ENCODE measurements at regions not wholly inside any gene's neighbourhood (a gene's known extent, or its start where the extent isn't known, plus 50 kb on each side); places are given as distances from the start of the nearest gene placed in this dataset.

GRCh38 chr1:74952786-74953185 lies 181.4 kb upstream of the LHX8 start:
- Histone ChIP-seq H3K4me3 (ENCODE audit: low read depth, low read length) (no peak overlapping the region), H3K4me1 (no peaks in the 10 kb centered on the region), H3K9me3 (no peaks in the 10 kb centered on the region), H3K27me3 (replicated peaks; ENCODE audit: control insufficient read depth, insufficient read depth, low read length) (no peaks in the 10 kb centered on the region), H3K36me3 (ENCODE audit: control insufficient read depth, insufficient read depth, low read length) (no peaks in the 10 kb centered on the region)
- DNase-seq, result no peak
- Mint-ChIP-seq H3K27ac (ENCODE audit: unreplicated experiment) (no peak overlapping the region), H3K9me3 (ENCODE audit: unreplicated experiment) (no peaks in the 10 kb centered on the region), H3K4me3 (ENCODE audit: unreplicated experiment) (no peak overlapping the region), H3K27me3 (ENCODE audit: insufficient read depth, unreplicated experiment) (no peaks in the 10 kb centered on the region), H3K36me3 (ENCODE audit: insufficient read depth, unreplicated experiment) (no peaks in the 10 kb centered on the region), H3K4me1 (ENCODE audit: low read depth, unreplicated experiment) (no peaks in the 10 kb centered on the region)
- BruUV-seq (replicated peaks), result no TSS peak
- TF ChIP-seq CTCF (IDR thresholded peaks at IDR 0.05; ENCODE audit: insufficient read depth in 1 of 2, low read depth in 1 of 2, low read length in 1 of 2, severe bottlenecking in 1 of 2, unreplicated experiment in 1 of 2), result no peak
- POLR2A ChIA-PET, result no interaction called here
- CTCF ChIA-PET, result no interaction called here
- intact Hi-C loops (cut with micrococcal nuclease; ENCODE audit: unreplicated experiment), result no loop called here

GRCh38 chr1:74953622-74954021 lies 180.6 kb upstream of the LHX8 start:
- H3K9me3 Mint-ChIP-seq (ENCODE audit: unreplicated experiment), result no peaks in the 10 kb centered on the region
- no peak for DNase-seq
- ChIA-PET POLR2A (no interaction called here), CTCF (no interaction called here)
- no TSS peak for BruUV-seq (replicated peaks)
- H3K27me3 ChIP-seq (replicated peaks; ENCODE audit: control insufficient read depth, insufficient read depth, low read length), result no peaks in the 10 kb centered on the region
- no peaks in the 10 kb centered on the region for H3K9me3 ChIP-seq
- H3K4me3 Mint-ChIP-seq (ENCODE audit: unreplicated experiment), result no peak overlapping the region
- intact Hi-C loops (cut with micrococcal nuclease; ENCODE audit: unreplicated experiment), result no loop called here
- no peaks in the 10 kb centered on the region for H3K36me3 Mint-ChIP-seq (ENCODE audit: insufficient read depth, unreplicated experiment)
- H3K27ac Mint-ChIP-seq (ENCODE audit: unreplicated experiment), result no peak overlapping the region
- no peaks in the 10 kb centered on the region for H3K4me1 Mint-ChIP-seq (ENCODE audit: low read depth, unreplicated experiment)
- no peak overlapping the region for H3K4me3 ChIP-seq (ENCODE audit: low read depth, low read length)
- TF ChIP-seq CTCF (IDR thresholded peaks at IDR 0.05; ENCODE audit: insufficient read depth in 1 of 2, low read depth in 1 of 2, low read length in 1 of 2, severe bottlenecking in 1 of 2, unreplicated experiment in 1 of 2), result no peak
- H3K27me3 Mint-ChIP-seq (ENCODE audit: insufficient read depth, unreplicated experiment), result no peaks in the 10 kb centered on the region
- no peaks in the 10 kb centered on the region for H3K36me3 ChIP-seq (ENCODE audit: control insufficient read depth, insufficient read depth, low read length)
- no peaks in the 10 kb centered on the region for H3K4me1 ChIP-seq

- intact Hi-C loops (cut with micrococcal nuclease; ENCODE audit: unreplicated experiment), result no loop called here
- no peaks in the 10 kb centered on the region for H3K27me3 Mint-ChIP-seq (ENCODE audit: insufficient read depth, unreplicated experiment)
- POLR2A ChIA-PET, result no interaction called here
- no peaks in the 10 kb centered on the region for H3K9me3 Mint-ChIP-seq (ENCODE audit: unreplicated experiment)
- Histone ChIP-seq H3K4me3 (ENCODE audit: low read depth, low read length) (no peak overlapping the region), H3K36me3 (ENCODE audit: control insufficient read depth, insufficient read depth, low read length) (no peaks in the 10 kb centered on the region), H3K27me3 (replicated peaks; ENCODE audit: control insufficient read depth, insufficient read depth, low read length) (no peaks in the 10 kb centered on the region), H3K4me1 (no peaks in the 10 kb centered on the region), H3K9me3 (no peaks in the 10 kb centered on the region)
- BruUV-seq (replicated peaks), result no TSS peak
- no peak for DNase-seq
- CTCF ChIA-PET, result no interaction called here
- H3K4me1 Mint-ChIP-seq (ENCODE audit: low read depth, unreplicated experiment), result no peaks in the 10 kb centered on the region
- no peak overlapping the region for H3K27ac Mint-ChIP-seq (ENCODE audit: unreplicated experiment)
- no peak overlapping the region for H3K4me3 Mint-ChIP-seq (ENCODE audit: unreplicated experiment)
- H3K36me3 Mint-ChIP-seq (ENCODE audit: insufficient read depth, unreplicated experiment), result no peaks in the 10 kb centered on the region
- TF ChIP-seq CTCF (IDR thresholded peaks at IDR 0.05; ENCODE audit: insufficient read depth in 1 of 2, low read depth in 1 of 2, low read length in 1 of 2, severe bottlenecking in 1 of 2, unreplicated experiment in 1 of 2), result no peak
Observed at GRCh38 chr1:74963120-74963519, 171.1 kb upstream of the LHX8 start.

All from Caco-2 (cell line).